GM20000 (cell line): ENCODE measurements at regions not wholly inside any gene's neighbourhood (a gene's known extent, or its start where the extent isn't known, plus 50 kb on each side); places are given as distances from the start of the nearest gene placed in this dataset.

ENCODE experiments used
- DNase-seq: peaks from one replicate; pipeline ENCODE4 v3.0.0; 2012; ENCODE audit warnings: low spot score
- TF ChIP-seq, protein P1 (sequence below): IDR thresholded peaks from 2 replicates; pipeline ENCODE4 v1.5.1; 2012; ENCODE audit warnings: mild to moderate bottlenecking, control low read depth; ENCODE audit errors: extremely low read depth, missing control alignments

DNA sequence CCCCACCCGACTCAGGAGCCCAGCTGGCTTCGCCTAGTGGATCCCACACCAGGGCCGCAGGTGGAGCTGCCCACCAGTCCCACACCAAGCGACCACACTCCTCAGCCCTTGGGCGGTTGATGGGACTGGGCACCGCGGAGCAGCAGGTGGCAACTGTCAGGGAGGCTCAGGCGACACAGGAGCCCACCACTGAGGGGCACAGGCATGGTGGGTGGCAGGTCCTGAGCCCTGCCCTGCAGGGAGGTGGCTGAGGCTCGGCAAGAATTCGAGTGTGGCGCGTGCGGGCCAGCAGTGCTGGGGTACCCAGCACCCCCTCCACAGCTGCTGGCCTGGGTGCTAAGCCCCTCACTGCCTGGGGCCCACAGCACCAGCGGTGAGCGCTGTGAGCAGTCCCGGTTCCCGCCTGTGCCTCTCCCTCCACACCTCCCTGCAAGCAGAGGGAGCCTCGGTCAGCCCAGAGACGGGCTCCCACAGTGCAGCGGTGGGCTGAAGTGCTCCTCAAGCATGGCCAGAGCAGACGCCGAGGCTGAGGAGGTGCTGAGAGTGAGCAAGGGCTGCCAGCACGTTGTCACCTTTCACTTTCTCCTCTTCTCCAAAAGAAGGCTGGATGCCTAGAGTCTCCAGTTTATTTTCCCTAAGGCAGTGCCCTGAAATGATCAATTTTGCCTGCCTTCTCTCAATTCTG lies 1440.7 kb upstream of the ZEB2 start:
- no peak for DNase-seq
- TF ChIP-seq, protein P1, sequence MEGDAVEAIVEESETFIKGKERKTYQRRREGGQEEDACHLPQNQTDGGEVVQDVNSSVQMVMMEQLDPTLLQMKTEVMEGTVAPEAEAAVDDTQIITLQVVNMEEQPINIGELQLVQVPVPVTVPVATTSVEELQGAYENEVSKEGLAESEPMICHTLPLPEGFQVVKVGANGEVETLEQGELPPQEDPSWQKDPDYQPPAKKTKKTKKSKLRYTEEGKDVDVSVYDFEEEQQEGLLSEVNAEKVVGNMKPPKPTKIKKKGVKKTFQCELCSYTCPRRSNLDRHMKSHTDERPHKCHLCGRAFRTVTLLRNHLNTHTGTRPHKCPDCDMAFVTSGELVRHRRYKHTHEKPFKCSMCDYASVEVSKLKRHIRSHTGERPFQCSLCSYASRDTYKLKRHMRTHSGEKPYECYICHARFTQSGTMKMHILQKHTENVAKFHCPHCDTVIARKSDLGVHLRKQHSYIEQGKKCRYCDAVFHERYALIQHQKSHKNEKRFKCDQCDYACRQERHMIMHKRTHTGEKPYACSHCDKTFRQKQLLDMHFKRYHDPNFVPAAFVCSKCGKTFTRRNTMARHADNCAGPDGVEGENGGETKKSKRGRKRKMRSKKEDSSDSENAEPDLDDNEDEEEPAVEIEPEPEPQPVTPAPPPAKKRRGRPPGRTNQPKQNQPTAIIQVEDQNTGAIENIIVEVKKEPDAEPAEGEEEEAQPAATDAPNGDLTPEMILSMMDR, result no peak

DNA sequence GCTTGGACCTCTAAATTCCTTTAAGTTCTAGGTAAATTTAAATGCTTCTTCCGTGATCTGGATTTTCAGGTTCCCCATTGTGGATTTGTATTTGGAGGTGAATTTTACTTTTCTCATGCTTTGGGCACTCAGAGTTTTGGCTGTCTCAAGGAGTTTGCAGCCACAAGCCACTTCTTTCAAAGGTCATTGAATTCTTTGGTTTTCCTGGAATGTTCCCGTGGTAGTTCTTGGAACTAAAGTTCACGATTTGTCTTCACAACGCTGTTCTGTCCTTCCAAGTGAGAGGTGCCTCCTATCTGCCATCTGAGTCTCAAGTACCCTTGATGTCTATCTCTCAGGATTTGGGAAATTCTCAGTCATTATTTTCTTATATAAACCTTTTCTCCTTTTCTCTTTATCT lies 1438.7 kb upstream of the ZEB2 start:
- TF ChIP-seq, protein P1, result no peak

DNA sequence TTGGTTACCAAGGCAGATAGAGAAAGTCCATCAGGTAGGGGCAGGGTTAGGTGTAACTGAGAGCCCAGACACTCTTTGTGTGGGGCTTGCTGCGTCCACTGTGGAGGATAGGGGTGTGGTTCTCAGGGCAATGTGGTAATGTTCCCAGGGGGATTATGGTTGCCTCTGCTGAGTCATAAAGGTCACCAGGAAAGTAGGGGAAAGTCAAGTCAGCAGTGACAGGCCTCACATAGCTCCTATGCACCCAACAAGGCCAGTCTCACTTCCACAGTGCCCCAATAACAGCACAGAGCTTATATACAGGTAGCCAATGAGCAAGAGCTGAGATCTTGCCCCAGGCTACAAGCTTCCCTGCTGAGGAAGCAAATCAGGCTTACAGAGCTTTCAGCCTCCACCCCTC lies 1438.0 kb upstream of the ZEB2 start:
- TF ChIP-seq, protein P1, result no peak
- DNase-seq, result no peak

More for the DNA sequence above, 1438.7 kb upstream of the ZEB2 start:
- no peak for DNase-seq

DNA sequence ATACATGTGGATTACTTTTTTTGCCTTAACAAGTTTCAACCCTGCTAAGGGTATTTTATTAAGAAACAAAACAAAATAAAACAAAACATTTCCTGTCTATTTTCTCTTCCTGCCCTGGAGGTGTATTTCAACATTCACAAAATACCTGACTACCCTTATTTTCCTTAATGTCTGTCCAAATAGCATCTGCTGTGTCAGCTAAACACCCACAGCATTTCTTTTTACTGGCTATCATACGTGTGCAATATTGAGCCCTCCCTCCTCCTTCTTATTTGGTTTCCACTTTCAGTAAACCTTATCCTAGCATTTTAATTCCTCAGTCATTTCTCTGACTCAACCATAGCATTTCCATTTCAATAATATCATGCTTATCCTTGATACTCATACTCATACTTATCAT lies 1420.0 kb upstream of the ZEB2 start:
- no peak for DNase-seq
- TF ChIP-seq, protein P1, result no peak

DNA sequence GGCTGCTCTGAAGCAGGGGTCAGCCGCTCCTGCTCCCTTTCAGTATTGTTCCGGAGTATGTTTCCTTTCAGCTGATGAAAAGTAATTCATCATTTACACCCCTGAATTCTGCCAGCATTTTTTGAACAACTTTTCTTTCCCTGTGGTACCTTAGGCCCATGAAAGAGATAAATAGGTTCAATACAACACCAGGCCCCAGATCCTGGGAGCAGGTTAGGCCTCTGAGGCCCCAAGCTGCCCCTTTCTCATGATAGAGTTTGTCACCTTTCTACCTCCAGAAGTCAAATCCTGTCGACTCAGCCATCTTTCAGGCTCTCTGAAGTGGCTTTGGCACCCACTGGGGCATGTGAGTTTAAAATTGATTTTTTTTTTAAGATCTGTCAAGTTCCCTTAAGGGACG lies 1415.1 kb upstream of the ZEB2 start:
- DNase-seq, result no peak
- TF ChIP-seq, protein P1, result no peak

DNA sequence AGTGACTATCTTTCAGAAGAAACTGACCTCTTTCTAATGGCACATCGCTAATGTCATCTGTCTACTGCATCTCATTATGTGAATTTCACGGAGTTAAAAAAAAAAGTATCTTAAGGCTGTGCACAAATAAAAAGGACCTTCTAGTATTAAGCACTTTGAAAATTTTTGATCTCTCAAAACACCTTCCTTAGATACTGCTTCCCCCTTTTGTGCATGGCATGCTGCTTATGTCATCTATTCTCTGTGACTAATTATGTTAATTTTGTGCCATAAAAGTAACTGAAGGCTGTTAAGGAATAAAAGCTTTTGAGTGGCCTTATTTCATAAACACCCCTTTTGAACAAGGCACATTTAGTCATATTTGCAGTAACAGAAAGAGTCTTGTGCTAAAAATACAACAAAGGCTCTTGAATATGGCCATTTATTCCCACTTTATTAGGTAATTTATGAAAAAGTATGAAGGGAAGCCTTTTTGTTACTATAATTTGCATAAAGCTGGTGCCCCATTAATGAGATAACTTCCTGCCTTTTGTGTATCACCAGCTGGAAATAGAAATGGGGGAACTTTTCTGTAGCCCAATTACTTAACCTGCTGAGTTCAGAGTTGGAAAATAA lies 1412.0 kb upstream of the ZEB2 start:
- TF ChIP-seq, protein P1, result no peak
- no peak for DNase-seq

DNA sequence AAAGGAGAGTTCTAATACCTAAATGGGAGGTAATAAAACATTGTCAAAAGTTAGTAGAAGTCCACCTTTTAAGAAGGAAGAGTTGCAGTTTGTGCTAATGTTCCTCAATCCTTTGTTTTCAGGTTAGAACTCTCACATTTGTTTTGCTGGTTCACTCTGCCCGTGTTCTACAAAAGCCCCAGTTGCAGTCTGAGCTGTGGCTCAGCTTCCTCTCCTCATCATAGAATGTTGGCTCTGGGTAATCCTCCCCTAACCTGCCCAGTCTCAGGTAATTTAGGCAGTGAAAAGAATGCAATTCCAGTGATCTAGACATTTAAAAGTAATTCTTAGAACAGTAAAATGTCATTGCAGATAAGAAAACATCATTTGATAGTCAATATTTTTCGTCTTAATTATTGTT lies 1410.4 kb upstream of the ZEB2 start:
- no peak for DNase-seq

More for the DNA sequence above, 1410.4 kb upstream of the ZEB2 start:
- TF ChIP-seq, protein P1, result no peak
